ENCODE measurements at regions not wholly inside any gene's neighbourhood (a gene's known extent, or its start where the extent isn't known, plus 50 kb on each side); places are given as distances from the start of the nearest gene placed in this dataset.
A peak's percentile ranks its signal among the peaks of the same experiment; 100 is the strongest.

GRCh38 chr6:89026151-89026550 is 54.4 kb upstream of the PNRC1 start:
- Histone ChIP-seq H3K4me3 (no peak overlapping the region), H3K4me2 (no peak overlapping the region), H3K9me3 (no peaks in the 10 kb centered on the region), H3K27ac (no peak overlapping the region; a peak in 1 of 6 replicates), H3K4me1 (peaks cover 25% of the 10 kb centered on the region)
- DNase-seq (ENCODE audit: low read depth in 1 of 2, low spot score in 1 of 2): no peak
- POLR2A ChIA-PET: no interaction called here
- FAIRE-seq: no peak
- WGBS (ENCODE audit: missing lambda C conversion rate): 94% methylated on average over 4 of the region's 4 CpGs
- CTCF ChIA-PET: no interaction called here
- ATAC-seq: no peak
- no peak for TF ChIP-seq EHMT2 (IDR thresholded peaks at IDR 0.05; ENCODE audit: low read depth)
- TF ChIP-seq FOXS1 (CRISPR knock-in tag; IDR thresholded peaks at IDR 0.05): no peak

GRCh38 chr6:89025633-89026032 is 54.9 kb upstream of the PNRC1 start:
- 70% methylated on average over 3 of the region's 3 CpGs for WGBS (ENCODE audit: missing lambda C conversion rate)
- CTCF ChIA-PET: no interaction called here
- TF ChIP-seq ELK1 (IDR thresholded peaks at IDR 0.05; ENCODE audit: low read depth, low read length): no peak
- no peak for TF ChIP-seq USF2 (IDR thresholded peaks at IDR 0.05)
- TF ChIP-seq CBX2 (IDR thresholded peaks at IDR 0.05; ENCODE audit: borderline replicate concordance, low read depth): no peak
- no peak for TF ChIP-seq HES2 (IDR thresholded peaks at IDR 0.05)
- no peak for TF ChIP-seq CBX8 (IDR thresholded peaks at IDR 0.05)

GRCh38 chr6:89024456-89024855 is 56.1 kb upstream of the PNRC1 start:
- DNase-seq (ENCODE audit: low read depth in 1 of 2, low spot score in 1 of 2) (no peak), ATAC-seq (no peak), FAIRE-seq (no peak)
- CTCF ChIA-PET: no interaction called here
- no peaks in the 10 kb centered on the region for H3K9me3 ChIP-seq
- POLR2A ChIA-PET: interaction anchor here (1.2 kb wide), 1 partner anchor 56 kb away, joined by 6 read pairs; the partner anchor contains the start of gene PNRC1
- 83% methylated on average over 2 of the region's 2 CpGs for WGBS (ENCODE audit: missing lambda C conversion rate)
- H3K4me3 ChIP-seq: no peak overlapping the region
- TF ChIP-seq TP53 (CRISPR knock-in tag; IDR thresholded peaks at IDR 0.05) (no peak), MAZ (IDR thresholded peaks at IDR 0.05; ENCODE audit: borderline replicate concordance, low read depth, low read length) (no peak), HDAC2 (IDR thresholded peaks at IDR 0.05) (no peak), BHLHE40 (IDR thresholded peaks at IDR 0.05; ENCODE audit: low read depth, low read length) (no peak), FOXS1 (CRISPR knock-in tag; IDR thresholded peaks at IDR 0.05) (no peak), USF2 (IDR thresholded peaks at IDR 0.05) (no peak), MAX (IDR thresholded peaks at IDR 0.05) (no peak), GATA3 (IDR thresholded peaks at IDR 0.05; ENCODE audit: borderline replicate concordance) (no peak), JUNB (IDR thresholded peaks at IDR 0.05) (no peak), NFE2L2 (conservative IDR thresholded peaks at IDR 0.05; ENCODE audit: low read length) (no peak), ATOH8 (CRISPR knock-in tag; IDR thresholded peaks at IDR 0.05; ENCODE audit: low read depth) (no peak), HOXA7 (CRISPR knock-in tag; IDR thresholded peaks at IDR 0.05) (no peak), ESRRA (IDR thresholded peaks at IDR 0.05; ENCODE audit: borderline replicate concordance, low read length) (no peak), ZC3H11A (IDR thresholded peaks at IDR 0.05) (no peak), MYC (IDR thresholded peaks at IDR 0.05; ENCODE audit: borderline replicate concordance, low read length) (no peak), TFCP2L1 (CRISPR knock-in tag; IDR thresholded peaks at IDR 0.05) (no peak), RNF2 (IDR thresholded peaks at IDR 0.05; ENCODE audit: borderline replicate concordance, low read depth) (no peak), RFX5 (IDR thresholded peaks at IDR 0.05) (no peak)
- peak overlapping the region; percentile 30 to 36; a peak in 1 of 6 replicates for H3K27ac ChIP-seq
- H3K4me2 ChIP-seq: no peak overlapping the region
- H3K4me1 ChIP-seq: peaks cover 25% of the 10 kb centered on the region

More at GRCh38 chr6:89025633-89026032, 54.9 kb upstream of the PNRC1 start:
- POLR2A ChIA-PET: no interaction called here
- FAIRE-seq: no peak
- ATAC-seq: no peak
- Histone ChIP-seq H3K4me1 (peaks cover 25% of the 10 kb centered on the region), H3K4me2 (no peak overlapping the region), H3K4me3 (no peak overlapping the region), H3K27ac (peak overlapping the region in 1 of 2 experiments; percentile 36; a peak in 1 of 6 replicates), H3K9me3 (no peaks in the 10 kb centered on the region)
- no peak for DNase-seq (ENCODE audit: low read depth in 1 of 2, low spot score in 1 of 2)

All from A549 (cell line).